GM18505 (cell line): ENCODE measurements at regions not wholly inside any gene's neighbourhood (a gene's known extent, or its start where the extent isn't known, plus 50 kb on each side); places are given as distances from the start of the nearest gene placed in this dataset.

Source experiments
- ATAC-seq: cut with Tn5 transposase; IDR thresholded peaks from one replicate; pipeline ENCODE4 v1.9.1; 2021; ENCODE audit not compliant: unreplicated experiment
- POLR2A ChIP-seq: IDR thresholded peaks from 4 replicates; pipeline ENCODE4 v1.6.1; 2011; ENCODE audit warnings: borderline replicate concordance; ENCODE audit not compliant: insufficient read depth, insufficient read length; ENCODE audit errors: extremely low read depth

- no peak for TF ChIP-seq POLR2A
- ATAC-seq, result no peak
Measured at GRCh38 chr20:57787151-57787989, 77.6 kb upstream of the PMEPA1 start.

DNA sequence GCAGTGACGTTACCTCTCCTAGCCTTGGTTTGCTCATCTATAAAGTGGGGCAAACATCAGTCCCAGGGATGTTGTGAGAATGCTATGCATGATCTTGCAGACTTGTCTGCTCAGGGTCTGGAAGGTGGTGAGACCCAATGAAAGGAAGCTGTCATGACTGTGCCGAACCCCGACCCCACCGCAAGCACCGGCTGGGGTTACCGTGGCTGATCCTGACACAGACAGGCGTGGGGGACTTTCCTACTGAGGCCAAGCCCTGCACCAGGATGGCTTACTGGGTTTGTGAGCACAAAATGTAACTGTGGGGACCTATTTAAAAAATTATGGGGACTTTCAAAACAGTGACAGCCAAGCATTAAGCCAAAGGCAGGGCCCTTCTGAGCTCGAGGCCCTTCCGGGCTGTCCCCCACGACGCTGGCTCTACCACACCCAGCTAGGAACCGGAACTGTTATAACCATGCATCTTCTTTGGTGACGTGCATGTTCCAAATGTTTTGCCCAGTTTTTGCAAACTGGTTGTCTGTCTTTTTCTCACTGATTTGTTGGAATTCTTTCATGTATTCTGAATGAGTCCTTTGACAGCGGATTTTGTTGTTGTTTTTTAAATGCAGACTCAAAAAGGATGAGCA lies 76.6 kb upstream of the PMEPA1 start:
- TF ChIP-seq POLR2A, result no peak

GRCh38 chr20:57785720-57786119 lies 75.9 kb upstream of the PMEPA1 start:
- TF ChIP-seq POLR2A, result no peak
- ATAC-seq, result no peak

More for the DNA sequence above, 76.6 kb upstream of the PMEPA1 start:
- ATAC-seq, result no peak

GRCh38 chr20:57785061-57785460 lies 75.2 kb upstream of the PMEPA1 start:
- no peak for ATAC-seq
- no peak for TF ChIP-seq POLR2A

- no peak for TF ChIP-seq POLR2A
- ATAC-seq, result no peak
Measured at GRCh38 chr20:57783956-57784837, 74.4 kb upstream of the PMEPA1 start.

DNA sequence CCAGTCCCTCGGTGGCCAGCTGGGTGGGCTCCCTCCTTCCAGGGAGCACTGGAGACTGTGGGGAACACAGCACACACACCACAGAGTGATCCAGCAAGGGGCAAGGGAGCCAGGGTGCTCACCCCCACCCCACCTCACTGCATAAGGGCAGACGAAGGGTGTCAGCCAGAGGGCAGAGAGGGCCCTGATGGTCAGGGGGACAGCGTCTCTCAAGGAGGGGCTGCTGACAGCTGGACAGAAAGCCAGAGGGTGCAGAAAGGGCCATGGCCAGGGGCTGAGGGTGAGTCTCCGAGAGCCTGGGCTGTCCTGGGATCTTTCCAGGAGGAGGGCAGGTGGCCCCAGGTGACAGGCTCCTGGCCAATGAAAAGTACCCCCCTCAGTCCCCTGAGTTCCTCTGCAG lies 73.4 kb upstream of the PMEPA1 start:
- TF ChIP-seq POLR2A, result no peak
- no peak for ATAC-seq

- TF ChIP-seq POLR2A, result no peak
- ATAC-seq, result no peak
Measured at GRCh38 chr20:57782631-57783041, 72.8 kb upstream of the PMEPA1 start.

DNA sequence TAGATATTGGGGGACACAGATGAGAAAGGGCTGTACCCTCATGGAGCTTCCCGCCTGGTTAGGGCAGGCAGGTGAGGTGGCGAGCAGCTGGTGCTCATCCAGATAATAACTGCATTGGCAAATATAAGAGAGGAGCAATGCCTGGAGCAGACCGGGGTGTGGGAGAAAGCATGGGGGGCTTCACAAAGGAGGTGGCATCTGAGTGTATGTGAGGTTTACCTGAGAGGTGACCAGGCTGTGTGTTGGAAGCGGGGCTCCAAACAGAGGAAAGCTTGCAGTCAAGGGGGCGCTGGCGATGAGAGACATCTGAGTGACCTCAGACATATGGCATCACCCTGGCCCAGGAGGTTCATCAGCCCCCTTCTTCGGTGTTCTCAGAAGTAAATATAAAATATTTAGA lies 72.1 kb upstream of the PMEPA1 start:
- no peak for TF ChIP-seq POLR2A
- no peak for ATAC-seq

- no peak for ATAC-seq
- no peak for TF ChIP-seq POLR2A
Measured at GRCh38 chr20:57780906-57781305, 71.1 kb upstream of the PMEPA1 start.

- TF ChIP-seq POLR2A, result no peak
- no peak for ATAC-seq
Measured at GRCh38 chr20:57780398-57780797, 70.6 kb upstream of the PMEPA1 start.

DNA sequence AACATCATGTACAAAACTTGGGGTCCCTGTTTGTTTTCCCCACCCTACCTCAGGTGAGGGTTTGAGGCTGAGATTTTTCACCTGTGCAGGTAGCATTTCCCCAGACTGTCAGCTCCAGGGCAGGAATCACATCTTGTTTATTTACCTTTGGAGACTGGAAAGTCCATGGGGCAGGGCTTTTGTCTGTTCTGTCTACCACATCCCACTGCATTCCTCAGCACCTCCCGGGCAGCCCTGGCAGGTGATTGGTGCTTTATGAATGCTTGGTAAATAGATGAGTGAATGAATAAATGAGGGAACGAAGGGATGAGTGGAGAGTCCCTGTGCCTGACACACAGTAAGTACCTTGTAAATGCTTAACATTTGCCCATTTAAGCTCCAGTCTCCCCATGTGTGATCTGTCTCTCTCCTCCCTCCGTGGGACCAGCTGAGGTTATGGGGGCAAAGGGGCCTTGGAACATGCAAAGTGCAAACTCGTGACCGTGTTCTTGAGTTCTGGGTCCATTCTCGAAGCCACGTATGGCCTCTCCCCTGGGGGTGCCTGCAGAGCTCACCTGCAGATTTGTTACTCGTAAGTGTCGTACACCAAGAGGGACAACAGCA lies 69.7 kb upstream of the PMEPA1 start:
- ATAC-seq, result no peak
- TF ChIP-seq POLR2A, result no peak

DNA sequence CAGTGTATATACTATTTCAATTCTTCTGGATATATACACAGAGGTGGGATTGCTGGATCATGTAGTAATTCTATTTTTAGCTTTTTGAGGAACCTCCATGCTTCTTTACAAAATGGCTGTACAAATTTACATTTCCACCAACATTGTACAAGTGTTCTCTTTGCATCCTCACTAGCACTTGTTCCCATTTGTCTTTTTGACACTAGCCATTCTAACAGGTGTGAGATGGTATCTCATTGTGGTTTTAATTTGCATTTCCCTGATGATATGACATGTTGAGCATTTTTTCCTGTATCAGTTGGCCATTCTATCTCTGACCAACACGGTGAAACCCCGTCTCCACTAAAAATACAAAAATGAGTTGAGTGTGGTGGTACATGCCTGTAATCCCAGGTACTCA lies 68.1 kb upstream of the PMEPA1 start:
- no peak for TF ChIP-seq POLR2A
- no peak for ATAC-seq

- no peak for TF ChIP-seq POLR2A
- ATAC-seq, result no peak
Measured at GRCh38 chr20:57774951-57775350, 65.1 kb upstream of the PMEPA1 start.

GRCh38 chr20:57774111-57774880 lies 64.5 kb upstream of the PMEPA1 start:
- no peak for TF ChIP-seq POLR2A
- ATAC-seq, result no peak
